AG04449 (cell line): ENCODE measurements at regions not wholly inside any gene's neighbourhood (a gene's known extent, or its start where the extent isn't known, plus 50 kb on each side); places are given as distances from the start of the nearest gene placed in this dataset.

Experiments
- CTCF ChIA-PET: fragments of 350-600 bp; formaldehyde crosslinking; extraction: SDS; loops from one replicate; lab custom pipeline; 2021; ENCODE audit warnings: antibody characterized with exemption; lab: Yijun Ruan, JAX
- POLR2A ChIA-PET: fragments of 400-600, 350-600 bp; formaldehyde crosslinking; extraction: SDS; loops from one replicate; lab custom pipeline; 2020; ENCODE audit warnings: antibody characterized with exemption, inconsistent platforms; lab: Yijun Ruan, JAX
- DNase-seq: peaks from one replicate; pipeline ENCODE4 v3.0.0-alpha.2; 2010; ENCODE audit warnings: low read depth, low spot score
- H3K4me3 ChIP-seq: 2 replicates; pipeline ENCODE4 v1.5.1; 2011; ENCODE audit warnings: low read depth, mild to moderate bottlenecking, control low read depth, low read length
- TF ChIP-seq, protein P1 (sequence below): IDR thresholded peaks from one replicate; pipeline ENCODE4 v1.5.1; 2011; ENCODE audit warnings: mild to moderate bottlenecking, moderate library complexity, low read length, control low read depth, inconsistent platforms; ENCODE audit not compliant: insufficient read depth; ENCODE audit errors: missing control alignments

DNA sequence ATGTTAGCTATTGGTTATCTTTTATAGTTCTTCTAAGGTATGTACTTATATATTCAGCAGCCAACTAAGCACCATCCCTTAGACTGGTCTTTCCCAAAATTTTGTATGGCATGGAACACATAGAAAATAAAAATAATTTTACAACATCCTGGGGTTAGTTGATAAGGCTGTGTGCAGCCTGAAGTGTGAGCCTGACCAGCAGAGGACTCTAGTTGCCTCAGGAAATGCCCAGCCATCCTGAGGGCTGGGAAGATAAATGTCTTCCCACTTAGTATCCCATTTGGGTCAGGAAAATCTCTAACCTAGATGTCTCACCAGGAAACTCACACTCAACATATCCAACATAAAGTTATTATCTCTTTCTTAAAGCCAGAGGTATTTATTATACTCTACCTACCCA, 251.4 kb upstream of the POF1B start:
- DNase-seq: no peak
- POLR2A ChIA-PET: no interaction called here
- CTCF ChIA-PET: no interaction called here
- H3K4me3 ChIP-seq: no peak overlapping the region
- TF ChIP-seq, protein P1, sequence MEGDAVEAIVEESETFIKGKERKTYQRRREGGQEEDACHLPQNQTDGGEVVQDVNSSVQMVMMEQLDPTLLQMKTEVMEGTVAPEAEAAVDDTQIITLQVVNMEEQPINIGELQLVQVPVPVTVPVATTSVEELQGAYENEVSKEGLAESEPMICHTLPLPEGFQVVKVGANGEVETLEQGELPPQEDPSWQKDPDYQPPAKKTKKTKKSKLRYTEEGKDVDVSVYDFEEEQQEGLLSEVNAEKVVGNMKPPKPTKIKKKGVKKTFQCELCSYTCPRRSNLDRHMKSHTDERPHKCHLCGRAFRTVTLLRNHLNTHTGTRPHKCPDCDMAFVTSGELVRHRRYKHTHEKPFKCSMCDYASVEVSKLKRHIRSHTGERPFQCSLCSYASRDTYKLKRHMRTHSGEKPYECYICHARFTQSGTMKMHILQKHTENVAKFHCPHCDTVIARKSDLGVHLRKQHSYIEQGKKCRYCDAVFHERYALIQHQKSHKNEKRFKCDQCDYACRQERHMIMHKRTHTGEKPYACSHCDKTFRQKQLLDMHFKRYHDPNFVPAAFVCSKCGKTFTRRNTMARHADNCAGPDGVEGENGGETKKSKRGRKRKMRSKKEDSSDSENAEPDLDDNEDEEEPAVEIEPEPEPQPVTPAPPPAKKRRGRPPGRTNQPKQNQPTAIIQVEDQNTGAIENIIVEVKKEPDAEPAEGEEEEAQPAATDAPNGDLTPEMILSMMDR: no peak

DNA sequence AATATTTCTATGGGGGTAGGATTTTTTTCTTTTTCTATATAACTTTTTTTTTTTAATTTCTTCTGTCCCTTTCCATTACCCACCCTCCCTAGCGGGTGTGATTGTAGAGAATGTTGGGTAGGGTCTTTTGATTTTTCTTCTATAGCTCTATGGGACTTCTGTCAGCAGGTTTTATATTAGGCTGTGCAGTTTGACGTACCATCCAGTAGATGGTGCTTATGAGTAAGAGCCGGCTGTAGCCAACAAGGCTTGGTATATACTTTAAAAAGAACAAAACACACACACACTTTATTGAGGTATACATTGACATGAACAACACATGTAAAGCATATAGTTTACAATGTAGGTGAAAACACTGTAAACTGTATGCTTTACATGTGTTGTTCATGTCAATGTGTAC, 247.9 kb upstream of the POF1B start:
- no peak for DNase-seq
- no peak overlapping the region for H3K4me3 ChIP-seq
- TF ChIP-seq, protein P1: no peak
- ChIA-PET POLR2A (no interaction called here), CTCF (no interaction called here)

DNA sequence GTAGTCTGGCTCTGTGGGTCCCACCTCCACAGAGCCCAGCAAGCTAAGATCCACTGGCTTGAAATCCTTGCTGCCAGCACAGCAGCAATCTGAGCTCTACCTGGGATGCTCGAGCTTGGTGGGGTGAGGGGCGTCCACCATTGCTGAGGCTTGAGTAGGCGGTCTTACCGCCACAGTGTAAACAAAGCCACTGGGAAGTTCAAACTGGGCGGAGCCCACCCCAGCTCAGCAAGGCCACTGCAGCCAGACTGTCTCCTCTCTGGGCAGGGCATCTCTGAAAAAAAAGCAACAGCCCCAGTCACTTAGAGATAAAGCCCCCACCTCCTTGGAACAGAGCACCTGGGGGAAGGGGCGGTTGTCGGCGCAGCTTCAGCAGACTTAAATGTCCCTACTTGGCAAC, 243.2 kb upstream of the POF1B start:
- H3K4me3 ChIP-seq: no peak overlapping the region
- DNase-seq: no peak
- TF ChIP-seq, protein P1: no peak
- ChIA-PET CTCF (no interaction called here), POLR2A (no interaction called here)

DNA sequence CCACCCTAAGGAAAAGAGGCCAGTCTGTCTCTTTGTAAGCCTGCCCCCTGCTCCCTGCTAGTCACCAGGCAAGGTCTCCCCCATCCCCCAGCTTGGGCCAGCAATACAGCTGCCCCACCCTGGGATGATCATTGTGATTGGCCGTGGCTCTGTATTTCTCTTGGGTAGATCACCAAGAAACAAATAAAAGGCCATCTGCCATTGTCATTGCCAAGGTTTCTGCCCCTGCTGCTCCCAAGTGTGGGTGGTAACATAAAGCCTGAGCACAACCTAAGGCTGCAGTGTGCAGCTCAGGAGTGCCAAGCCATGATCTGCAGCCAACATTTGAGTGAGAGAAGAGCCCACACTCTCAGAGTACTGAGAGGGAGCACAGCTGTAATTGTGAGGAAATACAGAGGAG, 241.0 kb upstream of the POF1B start:
- ChIA-PET CTCF (no interaction called here), POLR2A (no interaction called here)
- DNase-seq: no peak
- no peak overlapping the region for H3K4me3 ChIP-seq
- TF ChIP-seq, protein P1: no peak

DNA sequence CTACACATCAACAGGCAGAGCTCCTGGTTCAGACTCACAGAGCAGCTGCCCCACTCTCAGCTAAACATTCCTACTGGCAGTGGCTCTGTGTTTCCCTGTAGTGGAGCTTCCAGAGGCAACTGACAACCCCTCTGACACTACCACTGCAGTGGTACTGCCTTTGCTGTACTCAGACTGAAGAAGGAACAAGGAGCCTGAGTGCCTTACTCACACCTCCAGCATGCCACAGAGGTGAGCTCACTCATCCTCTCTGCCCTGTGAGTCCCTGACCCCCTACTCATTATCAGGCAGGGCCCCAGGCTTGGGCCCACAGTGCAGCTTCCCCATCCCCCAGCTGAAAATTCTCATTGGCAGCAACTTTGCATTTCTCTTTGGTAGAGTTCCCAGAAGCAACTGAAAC, 240.5 kb upstream of the POF1B start:
- ChIA-PET POLR2A (no interaction called here), CTCF (no interaction called here)
- no peak overlapping the region for H3K4me3 ChIP-seq
- no peak for DNase-seq
- TF ChIP-seq, protein P1: no peak

DNA sequence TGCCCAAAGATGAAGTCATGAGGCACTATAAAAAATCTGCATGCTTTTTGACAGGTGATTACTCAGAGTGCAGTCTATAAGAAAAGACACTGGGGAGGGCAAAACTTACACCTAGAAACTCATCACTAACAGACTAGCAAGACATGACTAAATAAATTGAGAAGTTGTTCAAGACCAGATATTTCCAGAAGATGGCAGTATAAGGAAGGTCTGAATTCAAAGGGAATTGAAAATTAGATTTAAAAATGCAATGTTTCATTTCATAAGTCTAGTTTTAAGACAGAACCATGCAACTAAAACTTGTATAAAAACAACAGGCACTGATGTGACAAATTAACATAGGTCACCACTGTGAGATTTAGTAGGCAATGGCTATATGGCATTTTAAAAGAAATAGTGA, 232.5 kb upstream of the POF1B start:
- TF ChIP-seq, protein P1: no peak
- no peak for DNase-seq
- H3K4me3 ChIP-seq: no peak overlapping the region
- ChIA-PET POLR2A (no interaction called here), CTCF (no interaction called here)
